ENCODE measurements at regions not wholly inside any gene's neighbourhood (a gene's known extent, or its start where the extent isn't known, plus 50 kb on each side); places are given as distances from the start of the nearest gene placed in this dataset.

GRCh38 chr16:52805559-52806168 lies 247.0 kb downstream of the CHD9NB start:
- no peak for TF ChIP-seq ZNF133 (tag by site-specific recombination; IDR thresholded peaks at IDR 0.05)
- no peak for TF ChIP-seq FEZF1 (tag by site-specific recombination; IDR thresholded peaks at IDR 0.05)
- no peak for TF ChIP-seq ZNF660 (tag by site-specific recombination; IDR thresholded peaks at IDR 0.05)
- TF ChIP-seq CTCF (tag by site-specific recombination; IDR thresholded peaks at IDR 0.05) = no peak
- no peak for TF ChIP-seq PATZ1 (tag by site-specific recombination; IDR thresholded peaks at IDR 0.05)
- TF ChIP-seq ZNF202 (tag by site-specific recombination; IDR thresholded peaks at IDR 0.05; ENCODE audit: borderline replicate concordance) = no peak
- TF ChIP-seq ZNF510 (tag by site-specific recombination; IDR thresholded peaks at IDR 0.05; ENCODE audit: insufficient replicate concordance) = no peak
- no peak for TF ChIP-seq EGR2 (tag by site-specific recombination; IDR thresholded peaks at IDR 0.05; ENCODE audit: low read depth)
- no peak for TF ChIP-seq REST (tag by site-specific recombination; IDR thresholded peaks at IDR 0.05)

Measured in HEK293 (cell line).